GM12872 (cell line): ENCODE measurements at regions not wholly inside any gene's neighbourhood (a gene's known extent, or its start where the extent isn't known, plus 50 kb on each side); places are given as distances from the start of the nearest gene placed in this dataset.

Source experiments
- CTCF ChIP-seq: IDR thresholded peaks from 3 replicates; pipeline ENCODE4 v1.5.1; 2011; ENCODE audit warnings: low read depth, mild to moderate bottlenecking, low read length, moderate library complexity; ENCODE audit not compliant: insufficient read depth

GRCh38 chr3:145981056-145981455, 179.9 kb downstream of the PLOD2 start:
- no peak for TF ChIP-seq CTCF

GRCh38 chr3:145983101-145983500, 177.9 kb downstream of the PLOD2 start:
- no peak for TF ChIP-seq CTCF
